ENCODE measurements at regions not wholly inside any gene's neighbourhood (a gene's known extent, or its start where the extent isn't known, plus 50 kb on each side); places are given as distances from the start of the nearest gene placed in this dataset.
A peak's percentile ranks its signal among the peaks of the same experiment; 100 is the strongest.

GRCh38 chr6:167667204-167668018 lies 159.3 kb upstream of the AFDN start:
- no peak overlapping the region for H3K27ac ChIP-seq
- 89 to 93% (median 89%) methylated on average over 21 to 23 of the region's 23 CpGs for WGBS, 5 donors

GRCh38 chr6:167668019-167668753 lies 158.5 kb upstream of the AFDN start:
- H3K4me1 ChIP-seq = peaks cover 0 to 13% (median 0%) of the 10 kb centered on the region in 6 donors
- TF ChIP-seq CTCF (IDR thresholded peaks at IDR 0.05 in 8 of 11, conservative IDR thresholded peaks at IDR 0.05 in 3 of 11) (no peak), POLR2A (IDR thresholded peaks at IDR 0.05) (no peak), POLR2AphosphoS5 (IDR thresholded peaks at IDR 0.05) (no peak)
- WGBS, 5 donors = 82 to 93% (median 84%) methylated on average over 26 of the region's 26 CpGs
- DNase-seq = peak; percentile 20
- intact Hi-C loops (cut with DNase I; ENCODE audit: low total_unique reads) = no loop called here
- peaks cover 0 to 9% (median 0%) of the 10 kb centered on the region in 8 donors for H3K9me3 ChIP-seq
- no peak overlapping the region for H3K4me3 ChIP-seq
- no peaks in the 10 kb centered on the region for H3K36me3 ChIP-seq
- no peak overlapping the region for H3K27ac ChIP-seq
- H3K27me3 ChIP-seq (replicated peaks in 1 of 7) = no peaks in the 10 kb centered on the region

More at GRCh38 chr6:167667204-167668018, 159.3 kb upstream of the AFDN start:
- Histone ChIP-seq H3K4me1 (peaks cover 0 to 13% (median 0%) of the 10 kb centered on the region in 6 donors), H3K9me3 (peaks cover 0 to 7% (median 0%) of the 10 kb centered on the region in 8 donors), H3K27me3 (replicated peaks in 1 of 7) (no peaks in the 10 kb centered on the region), H3K36me3 (no peaks in the 10 kb centered on the region), H3K4me3 (no peak overlapping the region)
- peak; percentile 57 for DNase-seq
- intact Hi-C loops (cut with DNase I; ENCODE audit: low total_unique reads) = no loop called here
- TF ChIP-seq POLR2A (IDR thresholded peaks at IDR 0.05) (no peak), POLR2AphosphoS5 (IDR thresholded peaks at IDR 0.05) (no peak), CTCF (IDR thresholded peaks at IDR 0.05 in 8 of 11, conservative IDR thresholded peaks at IDR 0.05 in 3 of 11) (no peak)

- 87 to 93% (median 90%) methylated on average over 16 to 21 of the region's 21 CpGs for WGBS, 5 donors
- TF ChIP-seq CTCF (IDR thresholded peaks at IDR 0.05 in 8 of 11, conservative IDR thresholded peaks at IDR 0.05 in 3 of 11) = no peak
- TF ChIP-seq POLR2A (IDR thresholded peaks at IDR 0.05) = no peak
- no peak for TF ChIP-seq POLR2AphosphoS5 (IDR thresholded peaks at IDR 0.05)
- Histone ChIP-seq H3K4me3 (no peak overlapping the region), H3K4me1 (peaks cover 0 to 13% (median 0%) of the 10 kb centered on the region in 6 donors), H3K36me3 (no peaks in the 10 kb centered on the region), H3K27me3 (replicated peaks in 1 of 7) (no peaks in the 10 kb centered on the region), H3K27ac (no peak overlapping the region), H3K9me3 (peaks cover 0 to 9% (median 0%) of the 10 kb centered on the region in 8 donors)
- DNase-seq = peak; percentile 51
- intact Hi-C loops (cut with DNase I; ENCODE audit: low total_unique reads) = no loop called here
Measured at GRCh38 chr6:167668754-167669552, 157.8 kb upstream of the AFDN start.
